ENCODE measurements at regions not wholly inside any gene's neighbourhood (a gene's known extent, or its start where the extent isn't known, plus 50 kb on each side); places are given as distances from the start of the nearest gene placed in this dataset.

- Histone ChIP-seq H3K4me2 (ENCODE audit: low read length) (no peak overlapping the region), H3K27me3 (ENCODE audit: insufficient read depth, low read length) (no peaks in the 10 kb centered on the region), H3K27ac (ENCODE audit: low read depth, low read length) (no peak overlapping the region), H3K4me3 (ENCODE audit: insufficient read depth, low read depth, low read length) (no peak overlapping the region), H3K36me3 (ENCODE audit: insufficient read depth, low read length) (no peaks in the 10 kb centered on the region), H3K4me1 (ENCODE audit: insufficient read depth, low read length) (no peaks in the 10 kb centered on the region), H3K79me2 (ENCODE audit: insufficient read depth, low read length) (no peaks in the 10 kb centered on the region), H4K20me1 (ENCODE audit: insufficient read depth, low read length) (no peaks in the 10 kb centered on the region), H2AFZ (ENCODE audit: low read depth, low read length) (no peak overlapping the region), H3K9me3 (ENCODE audit: insufficient read depth, low read depth, low read length) (no peaks in the 10 kb centered on the region), H3K9ac (ENCODE audit: low read length) (no peak overlapping the region)
- H3K9me3 Mint-ChIP-seq (ENCODE audit: unreplicated experiment), result no peaks in the 10 kb centered on the region
- FAIRE-seq (no peak), DNase-seq (ENCODE audit: low read depth) (no peak)
- no peak overlapping the region for H3K27ac Mint-ChIP-seq (ENCODE audit: unreplicated experiment)
- no peaks in the 10 kb centered on the region for H3K36me3 Mint-ChIP-seq (ENCODE audit: low read depth, unreplicated experiment)
- TF ChIP-seq EZH2 (IDR thresholded peaks at IDR 0.05; ENCODE audit: insufficient read depth, low read length) (no peak), CTCF (IDR thresholded peaks at IDR 0.05; ENCODE audit: insufficient read depth, low read depth, low read length) (no peak)
- no peak overlapping the region for H3K4me3 Mint-ChIP-seq (ENCODE audit: unreplicated experiment)
- peaks cover 3% of the 10 kb centered on the region for H3K27me3 Mint-ChIP-seq (ENCODE audit: low read depth, unreplicated experiment)
- H3K4me1 Mint-ChIP-seq (ENCODE audit: low read depth, unreplicated experiment), result no peaks in the 10 kb centered on the region
Observed at GRCh38 chr4:36823199-36823967, 421.2 kb upstream of the NWD2 start.

GRCh38 chr4:36824682-36825081, 419.9 kb upstream of the NWD2 start:
- Mint-ChIP-seq H3K9me3 (ENCODE audit: unreplicated experiment) (no peaks in the 10 kb centered on the region), H3K27ac (ENCODE audit: unreplicated experiment) (no peak overlapping the region), H3K4me1 (ENCODE audit: low read depth, unreplicated experiment) (no peaks in the 10 kb centered on the region), H3K36me3 (ENCODE audit: low read depth, unreplicated experiment) (no peaks in the 10 kb centered on the region), H3K27me3 (ENCODE audit: low read depth, unreplicated experiment) (peaks cover 3% of the 10 kb centered on the region), H3K4me3 (ENCODE audit: unreplicated experiment) (no peak overlapping the region)
- no peak overlapping the region for H3K4me3 ChIP-seq (ENCODE audit: insufficient read depth, low read depth, low read length)
- no peak overlapping the region for H3K9ac ChIP-seq (ENCODE audit: low read length)
- no peaks in the 10 kb centered on the region for H4K20me1 ChIP-seq (ENCODE audit: insufficient read depth, low read length)
- FAIRE-seq (no peak), DNase-seq (ENCODE audit: low read depth) (no peak)
- H3K27me3 ChIP-seq (ENCODE audit: insufficient read depth, low read length), result no peaks in the 10 kb centered on the region
- H3K4me1 ChIP-seq (ENCODE audit: insufficient read depth, low read length), result no peaks in the 10 kb centered on the region
- no peak overlapping the region for H3K27ac ChIP-seq (ENCODE audit: low read depth, low read length)
- H3K36me3 ChIP-seq (ENCODE audit: insufficient read depth, low read length), result no peaks in the 10 kb centered on the region
- no peaks in the 10 kb centered on the region for H3K9me3 ChIP-seq (ENCODE audit: insufficient read depth, low read depth, low read length)
- H2AFZ ChIP-seq (ENCODE audit: low read depth, low read length), result no peak overlapping the region
- no peak for TF ChIP-seq EZH2 (IDR thresholded peaks at IDR 0.05; ENCODE audit: insufficient read depth, low read length)
- TF ChIP-seq CTCF (IDR thresholded peaks at IDR 0.05; ENCODE audit: insufficient read depth, low read depth, low read length), result no peak
- no peak overlapping the region for H3K4me2 ChIP-seq (ENCODE audit: low read length)
- H3K79me2 ChIP-seq (ENCODE audit: insufficient read depth, low read length), result no peaks in the 10 kb centered on the region

GRCh38 chr4:36835246-36835645, 409.3 kb upstream of the NWD2 start:
- Histone ChIP-seq H4K20me1 (ENCODE audit: insufficient read depth, low read length) (no peaks in the 10 kb centered on the region), H3K27me3 (ENCODE audit: insufficient read depth, low read length) (no peaks in the 10 kb centered on the region), H3K79me2 (ENCODE audit: insufficient read depth, low read length) (no peaks in the 10 kb centered on the region), H2AFZ (ENCODE audit: low read depth, low read length) (no peak overlapping the region), H3K4me3 (ENCODE audit: insufficient read depth, low read depth, low read length) (no peak overlapping the region), H3K4me2 (ENCODE audit: low read length) (no peak overlapping the region), H3K36me3 (ENCODE audit: insufficient read depth, low read length) (no peaks in the 10 kb centered on the region), H3K27ac (ENCODE audit: low read depth, low read length) (no peak overlapping the region), H3K9ac (ENCODE audit: low read length) (no peak overlapping the region), H3K9me3 (ENCODE audit: insufficient read depth, low read depth, low read length) (no peaks in the 10 kb centered on the region), H3K4me1 (ENCODE audit: insufficient read depth, low read length) (no peaks in the 10 kb centered on the region)
- Mint-ChIP-seq H3K4me1 (ENCODE audit: low read depth, unreplicated experiment) (no peaks in the 10 kb centered on the region), H3K36me3 (ENCODE audit: low read depth, unreplicated experiment) (no peaks in the 10 kb centered on the region), H3K27ac (ENCODE audit: unreplicated experiment) (no peak overlapping the region), H3K4me3 (ENCODE audit: unreplicated experiment) (no peak overlapping the region), H3K9me3 (ENCODE audit: unreplicated experiment) (no peaks in the 10 kb centered on the region), H3K27me3 (ENCODE audit: low read depth, unreplicated experiment) (no peaks in the 10 kb centered on the region)
- no peak for TF ChIP-seq CTCF (IDR thresholded peaks at IDR 0.05; ENCODE audit: insufficient read depth, low read depth, low read length)
- no peak for TF ChIP-seq EZH2 (IDR thresholded peaks at IDR 0.05; ENCODE audit: insufficient read depth, low read length)
- DNase-seq (ENCODE audit: low read depth) (no peak), FAIRE-seq (no peak)
